AG09319 (cell line): ENCODE measurements at regions not wholly inside any gene's neighbourhood (a gene's known extent, or its start where the extent isn't known, plus 50 kb on each side); places are given as distances from the start of the nearest gene placed in this dataset.

Source experiments
- DNase-seq: peaks from one replicate; pipeline ENCODE4 v3.0.0-alpha.2; 2010; ENCODE audit warnings: low read depth; ENCODE audit errors: extremely low read depth
- TF ChIP-seq, protein P1 (sequence below): IDR thresholded peaks from 2 replicates; pipeline ENCODE4 v1.5.1; 2011; ENCODE audit warnings: low read depth, mild to moderate bottlenecking, inconsistent platforms, low read length, moderate library complexity

DNA sequence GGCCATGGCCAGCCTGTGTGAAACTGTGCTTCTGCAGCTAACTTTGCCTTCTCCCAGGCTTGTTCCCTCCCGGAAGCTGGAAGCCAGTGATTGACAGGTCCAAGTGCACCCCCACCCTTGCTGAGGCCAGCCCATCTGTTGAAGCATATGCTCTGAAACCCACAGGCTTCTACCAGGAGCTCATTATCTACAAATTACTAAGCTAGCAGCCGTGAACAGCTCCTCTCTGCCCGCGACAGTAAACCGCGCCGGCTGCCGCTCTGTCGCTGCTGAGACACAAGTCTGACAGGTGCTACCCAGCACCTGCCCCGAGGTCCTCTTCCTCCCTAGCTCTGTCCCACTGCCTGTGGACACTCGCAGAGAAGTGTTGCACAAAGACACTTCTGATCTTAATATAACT is 490.9 kb downstream of the GADD45G start:
- TF ChIP-seq, protein P1, sequence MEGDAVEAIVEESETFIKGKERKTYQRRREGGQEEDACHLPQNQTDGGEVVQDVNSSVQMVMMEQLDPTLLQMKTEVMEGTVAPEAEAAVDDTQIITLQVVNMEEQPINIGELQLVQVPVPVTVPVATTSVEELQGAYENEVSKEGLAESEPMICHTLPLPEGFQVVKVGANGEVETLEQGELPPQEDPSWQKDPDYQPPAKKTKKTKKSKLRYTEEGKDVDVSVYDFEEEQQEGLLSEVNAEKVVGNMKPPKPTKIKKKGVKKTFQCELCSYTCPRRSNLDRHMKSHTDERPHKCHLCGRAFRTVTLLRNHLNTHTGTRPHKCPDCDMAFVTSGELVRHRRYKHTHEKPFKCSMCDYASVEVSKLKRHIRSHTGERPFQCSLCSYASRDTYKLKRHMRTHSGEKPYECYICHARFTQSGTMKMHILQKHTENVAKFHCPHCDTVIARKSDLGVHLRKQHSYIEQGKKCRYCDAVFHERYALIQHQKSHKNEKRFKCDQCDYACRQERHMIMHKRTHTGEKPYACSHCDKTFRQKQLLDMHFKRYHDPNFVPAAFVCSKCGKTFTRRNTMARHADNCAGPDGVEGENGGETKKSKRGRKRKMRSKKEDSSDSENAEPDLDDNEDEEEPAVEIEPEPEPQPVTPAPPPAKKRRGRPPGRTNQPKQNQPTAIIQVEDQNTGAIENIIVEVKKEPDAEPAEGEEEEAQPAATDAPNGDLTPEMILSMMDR, result no peak
- DNase-seq, result no peak

DNA sequence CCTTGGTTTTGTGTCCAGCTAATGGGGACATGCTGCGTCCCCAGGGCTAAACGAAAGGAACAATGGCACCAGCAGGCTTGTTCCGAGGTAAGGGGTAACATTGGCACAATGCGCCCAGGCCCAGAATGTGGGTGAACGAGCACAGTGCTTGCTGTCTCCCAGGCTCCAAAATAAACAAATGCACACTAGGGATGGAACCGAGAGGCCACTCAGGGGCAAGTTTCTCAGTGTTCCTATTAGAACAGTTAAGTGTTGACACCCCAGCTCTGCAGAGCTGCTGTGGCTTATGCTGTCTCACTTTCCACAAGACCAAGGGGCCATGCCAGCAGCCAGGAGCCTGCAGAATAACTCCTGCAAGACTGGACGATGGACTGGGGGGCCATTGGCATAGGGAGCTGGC is 492.4 kb downstream of the GADD45G start:
- TF ChIP-seq, protein P1, result no peak
- DNase-seq, result no peak

DNA sequence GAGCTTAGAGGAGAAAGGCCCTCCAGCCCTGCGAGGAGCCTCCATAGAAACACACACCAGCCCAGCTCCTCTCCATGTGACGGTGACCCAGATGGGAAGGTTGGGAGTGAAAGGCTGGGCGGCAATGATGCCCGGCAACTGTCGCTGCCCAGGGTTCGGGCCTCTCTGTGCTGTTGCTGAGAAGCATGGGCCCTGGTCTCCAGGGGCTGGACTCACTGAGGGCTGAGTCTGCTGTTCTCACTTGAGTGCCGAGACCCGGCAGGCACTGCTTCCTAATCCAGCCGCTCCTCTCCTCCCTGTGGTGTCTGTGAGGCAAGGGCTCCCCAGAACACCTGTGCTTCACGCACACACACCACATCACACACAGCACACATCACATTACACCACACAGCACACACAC is 493.6 kb downstream of the GADD45G start:
- TF ChIP-seq, protein P1, result no peak
- DNase-seq, result no peak

DNA sequence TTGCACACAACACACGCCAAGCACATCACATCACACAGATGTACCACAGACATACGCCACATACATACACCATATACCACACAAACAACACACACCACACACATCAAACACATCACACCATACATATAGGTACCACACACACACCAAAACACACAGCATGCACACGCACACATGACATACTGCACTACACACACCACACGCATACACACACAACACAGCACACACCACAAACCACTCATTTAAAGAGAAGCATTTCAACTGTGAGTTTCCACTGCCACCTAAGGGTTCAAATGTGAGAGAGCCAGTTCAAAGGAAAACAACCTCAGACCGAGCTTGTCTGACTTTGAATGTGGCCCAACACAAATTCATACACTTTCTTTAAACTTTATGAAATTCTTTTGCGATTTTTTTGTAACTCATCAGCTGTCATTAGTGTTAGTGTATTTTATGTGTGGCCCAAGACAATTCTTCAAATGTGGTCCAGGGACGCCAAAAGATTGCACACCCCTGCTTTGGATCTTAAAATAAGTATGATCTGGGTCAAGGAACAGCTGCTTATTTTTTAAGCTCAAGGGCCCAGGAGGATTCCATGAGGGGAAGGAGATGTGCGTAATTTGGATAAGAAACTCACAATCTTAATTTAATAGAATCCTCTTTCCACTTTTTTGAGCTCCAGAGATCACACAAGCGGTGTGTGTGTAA is 494.6 kb downstream of the GADD45G start:
- TF ChIP-seq, protein P1, result peak; percentile 48
- DNase-seq, result no peak

DNA sequence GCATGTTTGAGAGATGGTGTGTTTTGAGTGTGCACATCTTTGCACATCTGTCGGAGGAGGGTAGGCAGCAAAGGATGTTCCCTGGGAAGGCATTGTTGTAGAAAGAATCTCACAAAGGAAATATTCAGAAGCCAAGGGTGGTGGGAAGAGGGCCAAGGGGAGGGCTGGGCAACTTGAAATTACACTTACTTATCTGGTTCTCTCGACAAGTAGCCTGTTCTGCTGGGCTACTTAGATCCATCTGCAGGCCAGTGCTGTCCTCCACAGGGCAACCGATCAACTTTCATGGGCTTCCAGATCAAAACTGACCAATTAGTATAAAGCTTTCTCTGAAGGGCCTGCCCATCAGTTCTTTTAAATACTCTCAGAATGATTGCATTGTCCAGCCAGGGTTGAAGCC is 495.2 kb downstream of the GADD45G start:
- no peak for DNase-seq
- TF ChIP-seq, protein P1, result no peak

DNA sequence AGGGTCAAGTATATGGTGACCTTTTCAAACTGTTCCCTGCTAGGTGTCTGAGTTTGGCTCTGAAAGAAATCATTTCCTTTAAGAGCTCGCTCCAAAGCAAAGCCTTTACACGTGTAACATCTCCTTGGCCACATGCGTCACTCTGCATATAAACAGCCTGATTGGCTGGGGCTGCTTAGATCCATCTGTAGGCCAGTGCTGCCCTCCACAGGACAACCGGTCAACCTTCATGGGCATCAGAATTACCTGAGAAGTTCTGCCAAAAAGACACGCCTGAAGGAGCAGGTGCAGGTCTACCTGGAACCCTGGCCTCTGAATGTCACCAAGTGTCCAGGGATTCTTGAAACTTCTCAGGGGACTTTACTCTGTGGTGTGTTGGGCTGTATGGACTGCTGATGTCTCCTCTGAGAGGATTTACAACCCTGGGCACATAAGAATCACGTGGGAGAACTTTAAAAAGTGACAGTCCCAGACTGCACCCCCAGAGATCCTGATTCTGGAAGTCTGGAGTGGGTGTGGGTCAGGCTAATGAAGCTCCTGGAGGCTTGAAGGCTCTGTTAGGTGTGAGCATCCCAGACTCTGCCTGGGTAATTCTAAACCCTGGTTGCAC is 497.6 kb downstream of the GADD45G start:
- DNase-seq, result peak; percentile 52
- TF ChIP-seq, protein P1, result peak; percentile 73

DNA sequence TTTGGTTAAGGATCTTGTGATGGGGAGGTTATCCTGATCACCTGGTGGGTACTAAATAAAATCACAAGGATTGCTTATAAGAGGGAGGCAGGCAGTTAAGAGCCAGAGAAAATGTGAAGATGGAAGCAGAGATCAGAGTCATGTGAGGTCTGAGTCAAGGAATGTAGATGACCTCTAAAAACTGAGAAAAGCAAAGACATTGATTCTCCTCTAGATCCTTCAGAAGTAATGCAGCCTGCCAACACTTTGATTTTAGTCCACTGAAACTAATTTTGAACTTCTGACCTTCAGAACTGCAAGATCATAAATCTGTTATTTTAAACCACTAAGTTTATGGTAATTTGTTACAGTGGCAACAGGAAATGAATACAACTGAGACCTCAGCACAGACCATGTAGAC is 499.0 kb downstream of the GADD45G start:
- DNase-seq, result no peak
- TF ChIP-seq, protein P1, result no peak
